Loucy (cell line): ENCODE measurements at regions not wholly inside any gene's neighbourhood (a gene's known extent, or its start where the extent isn't known, plus 50 kb on each side); places are given as distances from the start of the nearest gene placed in this dataset.

ENCODE experiments used
- H2AFZ ChIP-seq: fragments of 200-600 bp; sonication (generic); 2 replicates; pipeline ENCODE4 v1.6.0; 2016; ENCODE audit warnings: antibody characterized with exemption, mild to moderate bottlenecking, low read length, moderate library complexity
- H3F3A ChIP-seq: fragments of 200-600 bp; 2 replicates; pipeline ENCODE4 v1.6.0; 2016; ENCODE audit warnings: antibody characterized with exemption, low read depth, mild to moderate bottlenecking
- H3K27me3 ChIP-seq: fragments of 200-600 bp; sonication (generic); 2 replicates; pipeline ENCODE4 v1.6.1; 2014; ENCODE audit warnings: low read length, mild to moderate bottlenecking; ENCODE audit not compliant: insufficient read depth, poor library complexity, severe bottlenecking
- H3K36me3 ChIP-seq: fragments of 200-600 bp; sonication (generic); 2 replicates; pipeline ENCODE4 v1.6.1; 2016; ENCODE audit warnings: low read length; ENCODE audit not compliant: insufficient read depth
- H3K4me1 ChIP-seq: fragments of 200-600 bp; sonication (generic); 2 replicates; pipeline ENCODE4 v1.5.1; 2014; ENCODE audit warnings: low read length, mild to moderate bottlenecking; ENCODE audit not compliant: insufficient read depth, poor library complexity, severe bottlenecking
- H3K4me2 ChIP-seq: fragments of 200-600 bp; sonication (generic); 2 replicates; pipeline ENCODE4 v1.6.0; 2014; ENCODE audit warnings: antibody characterized with exemption, low read length, low read depth, mild to moderate bottlenecking; ENCODE audit not compliant: poor library complexity, severe bottlenecking
- H3K4me3 ChIP-seq: fragments of 200-600 bp; sonication (generic); 2 replicates; pipeline ENCODE4 v1.5.1; 2014; ENCODE audit warnings: low read length, mild to moderate bottlenecking, mixed read lengths; ENCODE audit not compliant: poor library complexity, severe bottlenecking
- H3K79me2 ChIP-seq: fragments of 200-600 bp; sonication (generic); 2 replicates; pipeline ENCODE4 v1.6.1; 2014; ENCODE audit warnings: low read length; ENCODE audit not compliant: insufficient read depth
- H3K9ac ChIP-seq: fragments of 200-600 bp; sonication (generic); 2 replicates; pipeline ENCODE4 v1.6.0; 2014; ENCODE audit warnings: mild to moderate bottlenecking, low read depth, low read length, moderate library complexity; ENCODE audit not compliant: poor library complexity, severe bottlenecking
- H3K9me2 ChIP-seq: fragments of 200-600 bp; sonication (generic); replicated peaks from 2 replicates; pipeline ENCODE4 v1.6.1; 2016; ENCODE audit warnings: low read depth, low read length, mixed read lengths
- H3K9me3 ChIP-seq: fragments of 200-600 bp; sonication (generic); 2 replicates; pipeline ENCODE4 v1.6.1; 2014; ENCODE audit warnings: mild to moderate bottlenecking, antibody characterized with exemption, low read length, low read depth; ENCODE audit not compliant: insufficient read depth
- H4K20me1 ChIP-seq: fragments of 200-600 bp; sonication (generic); 2 replicates; pipeline ENCODE4 v1.6.0; 2014; ENCODE audit warnings: antibody characterized with exemption, low read length, mild to moderate bottlenecking; ENCODE audit not compliant: insufficient read depth, poor library complexity, severe bottlenecking
- EZH2phosphoT487 ChIP-seq: fragments of 200-600 bp; IDR thresholded peaks from 2 replicates; pipeline ENCODE4 v1.6.1; 2018; ENCODE audit warnings: antibody characterized with exemption, mild to moderate bottlenecking, moderate library complexity, borderline replicate concordance
- TF ChIP-seq, protein P1 (sequence below): fragments of 200-600 bp; sonication (generic); conservative IDR thresholded peaks from 2 replicates; pipeline ENCODE4 v1.5.1; 2014; ENCODE audit warnings: mild to moderate bottlenecking, antibody characterized with exemption, low read length

DNA sequence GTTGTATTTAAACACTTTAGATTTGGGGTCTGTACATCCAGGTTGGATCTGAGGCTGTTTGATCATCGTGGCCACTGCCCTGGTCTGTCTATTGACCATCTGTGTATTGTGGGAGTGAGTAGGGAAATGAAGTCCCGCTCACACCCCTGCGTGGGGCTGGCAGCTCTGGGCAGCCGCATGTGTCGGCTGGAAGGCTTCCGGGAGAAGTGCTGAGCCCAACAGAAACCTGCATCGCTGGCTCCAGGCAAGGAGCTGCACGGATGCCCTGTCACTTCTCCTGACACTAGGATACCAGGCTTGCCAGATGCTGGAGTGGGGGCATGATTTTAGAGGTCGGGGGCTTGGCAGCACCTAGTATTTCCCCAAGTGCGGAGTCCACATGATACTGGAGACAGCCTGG is 93.6 kb downstream of the PHETA1 start:
- no peak overlapping the region for H3K4me2 ChIP-seq
- no peak overlapping the region for H3K4me3 ChIP-seq
- H3K9me2 ChIP-seq, result no peaks in the 10 kb centered on the region
- no peaks in the 10 kb centered on the region for H3K9me3 ChIP-seq
- no peak overlapping the region for H2AFZ ChIP-seq
- TF ChIP-seq, protein P1, sequence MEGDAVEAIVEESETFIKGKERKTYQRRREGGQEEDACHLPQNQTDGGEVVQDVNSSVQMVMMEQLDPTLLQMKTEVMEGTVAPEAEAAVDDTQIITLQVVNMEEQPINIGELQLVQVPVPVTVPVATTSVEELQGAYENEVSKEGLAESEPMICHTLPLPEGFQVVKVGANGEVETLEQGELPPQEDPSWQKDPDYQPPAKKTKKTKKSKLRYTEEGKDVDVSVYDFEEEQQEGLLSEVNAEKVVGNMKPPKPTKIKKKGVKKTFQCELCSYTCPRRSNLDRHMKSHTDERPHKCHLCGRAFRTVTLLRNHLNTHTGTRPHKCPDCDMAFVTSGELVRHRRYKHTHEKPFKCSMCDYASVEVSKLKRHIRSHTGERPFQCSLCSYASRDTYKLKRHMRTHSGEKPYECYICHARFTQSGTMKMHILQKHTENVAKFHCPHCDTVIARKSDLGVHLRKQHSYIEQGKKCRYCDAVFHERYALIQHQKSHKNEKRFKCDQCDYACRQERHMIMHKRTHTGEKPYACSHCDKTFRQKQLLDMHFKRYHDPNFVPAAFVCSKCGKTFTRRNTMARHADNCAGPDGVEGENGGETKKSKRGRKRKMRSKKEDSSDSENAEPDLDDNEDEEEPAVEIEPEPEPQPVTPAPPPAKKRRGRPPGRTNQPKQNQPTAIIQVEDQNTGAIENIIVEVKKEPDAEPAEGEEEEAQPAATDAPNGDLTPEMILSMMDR, result no peak
- no peak for TF ChIP-seq EZH2phosphoT487
- no peak overlapping the region for H3K9ac ChIP-seq
- H4K20me1 ChIP-seq, result no peaks in the 10 kb centered on the region
- H3K4me1 ChIP-seq, result no peaks in the 10 kb centered on the region
- no peaks in the 10 kb centered on the region for H3K79me2 ChIP-seq
- no peaks in the 10 kb centered on the region for H3K36me3 ChIP-seq
- H3K27me3 ChIP-seq, result no peaks in the 10 kb centered on the region
- H3F3A ChIP-seq, result no peaks in the 10 kb centered on the region

DNA sequence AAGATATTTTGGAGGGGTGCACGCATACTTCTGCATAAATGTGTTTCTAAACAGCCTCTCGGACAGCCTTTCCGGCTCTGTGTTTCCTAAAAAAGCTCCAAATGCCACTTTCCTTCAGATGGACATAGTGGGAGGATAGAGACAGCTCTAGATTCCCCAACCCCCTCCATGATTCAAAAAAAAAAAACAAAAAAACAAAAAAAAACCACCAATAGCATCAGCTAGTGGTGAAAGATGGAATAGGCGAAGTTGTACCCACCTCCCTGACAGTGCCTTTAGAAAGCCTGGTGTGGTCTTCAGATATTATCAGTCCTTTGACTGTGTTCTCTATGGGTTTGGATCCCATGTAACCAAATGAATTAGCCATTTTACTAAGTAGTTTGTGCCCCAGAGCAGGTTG is 94.1 kb downstream of the PHETA1 start:
- H3K4me3 ChIP-seq, result no peak overlapping the region
- H3K4me1 ChIP-seq, result no peaks in the 10 kb centered on the region
- no peaks in the 10 kb centered on the region for H4K20me1 ChIP-seq
- H2AFZ ChIP-seq, result no peak overlapping the region
- H3K9me3 ChIP-seq, result no peaks in the 10 kb centered on the region
- H3K79me2 ChIP-seq, result no peaks in the 10 kb centered on the region
- no peaks in the 10 kb centered on the region for H3F3A ChIP-seq
- H3K9ac ChIP-seq, result no peak overlapping the region
- no peaks in the 10 kb centered on the region for H3K9me2 ChIP-seq
- H3K36me3 ChIP-seq, result no peaks in the 10 kb centered on the region
- TF ChIP-seq, protein P1, result peak; percentile 77
- TF ChIP-seq EZH2phosphoT487, result no peak
- H3K4me2 ChIP-seq, result no peak overlapping the region
- no peaks in the 10 kb centered on the region for H3K27me3 ChIP-seq

DNA sequence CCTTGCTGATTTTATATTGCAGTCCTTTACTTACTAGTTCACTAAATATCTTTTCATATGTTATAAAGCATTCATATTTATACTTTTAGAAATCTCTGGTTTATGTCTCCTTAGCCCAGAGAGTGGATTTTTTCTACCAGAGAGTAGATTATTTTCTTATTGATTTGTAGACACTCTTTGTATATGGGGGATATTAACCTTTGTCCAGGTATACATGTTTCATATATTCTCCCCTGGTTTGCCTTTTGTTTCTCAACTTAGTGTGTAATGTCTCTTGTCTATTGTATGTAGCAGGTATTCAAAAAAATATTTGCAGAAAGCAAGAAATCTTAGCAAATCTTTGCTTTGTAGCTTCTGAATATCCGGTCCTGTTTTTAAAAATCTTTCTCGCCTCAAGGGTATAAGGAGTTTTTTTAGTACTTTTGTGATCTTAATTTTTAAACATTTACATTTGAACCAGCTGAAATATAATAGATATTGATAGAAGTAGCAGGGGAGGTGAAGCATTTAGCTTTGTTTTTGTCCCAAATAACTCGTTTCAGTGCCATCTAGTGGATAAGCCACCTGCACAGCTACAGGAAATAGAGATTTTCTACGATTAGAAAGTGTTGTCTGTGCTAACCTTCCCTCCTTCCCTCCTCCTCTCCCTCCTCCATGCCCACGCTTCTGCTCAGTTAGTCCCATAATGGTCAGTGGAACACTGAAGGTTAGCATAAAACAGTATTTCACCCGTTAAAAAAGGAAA is 97.0 kb downstream of the PHETA1 start:
- Histone ChIP-seq H3K4me2 (no peak overlapping the region), H3F3A (no peaks in the 10 kb centered on the region), H3K4me3 (no peak overlapping the region), H2AFZ (no peak overlapping the region), H3K4me1 (no peaks in the 10 kb centered on the region), H3K36me3 (no peaks in the 10 kb centered on the region), H3K9me3 (no peaks in the 10 kb centered on the region), H3K79me2 (no peaks in the 10 kb centered on the region), H3K9ac (no peak overlapping the region), H3K9me2 (no peaks in the 10 kb centered on the region), H3K27me3 (no peaks in the 10 kb centered on the region), H4K20me1 (no peaks in the 10 kb centered on the region)
- TF ChIP-seq, protein P1, result peak; percentile 70
- no peak for TF ChIP-seq EZH2phosphoT487
